ENCODE measurements at regions not wholly inside any gene's neighbourhood (a gene's known extent, or its start where the extent isn't known, plus 50 kb on each side); places are given as distances from the start of the nearest gene placed in this dataset.

- Histone ChIP-seq H3K79me2 (ENCODE audit: control insufficient read depth in 1 of 2, insufficient read depth in 2 of 2, low read length in 2 of 2) (no peaks in the 10 kb centered on the region), H3K4ac (replicated peaks; ENCODE audit: insufficient read length, low read depth, low read length) (no peak overlapping the region), H2AK5ac (ENCODE audit: low read depth, low read length) (no peak overlapping the region), H3K27me3 (replicated peaks in 1 of 4; ENCODE audit: control insufficient read depth in 3 of 4, extremely low read depth in 1 of 4, insufficient read depth in 3 of 4, low read length in 3 of 4) (no peaks in the 10 kb centered on the region), H4K20me1 (replicated peaks in 1 of 2; ENCODE audit: control insufficient read depth in 1 of 2, insufficient read depth in 2 of 2, low read length in 2 of 2) (no peaks in the 10 kb centered on the region), H3K9me3 (ENCODE audit: insufficient read depth in 2 of 2, low read depth in 1 of 2, low read length in 1 of 2) (no peaks in the 10 kb centered on the region), H3K18ac (ENCODE audit: extremely low read depth, low read length) (no peak overlapping the region), H4K5ac (ENCODE audit: insufficient read length, low read depth, low read length) (no peak overlapping the region), H2BK20ac (ENCODE audit: low read length) (no peak overlapping the region), H2BK15ac (ENCODE audit: low read length) (no peak overlapping the region), H2AFZ (ENCODE audit: low read length) (no peak overlapping the region), H3K4me2 (ENCODE audit: insufficient read depth in 1 of 2, low read depth in 2 of 2, low read length in 2 of 2) (no peak overlapping the region), H3K14ac (ENCODE audit: insufficient read length) (no peak overlapping the region), H4K8ac (ENCODE audit: extremely low read depth, insufficient read depth, low read length) (no peak overlapping the region), H3K4me3 (ENCODE audit: extremely low read depth in 1 of 4, insufficient read depth in 2 of 4, low read depth in 3 of 4, low read length in 4 of 4) (no peak overlapping the region), H3K4me1 (replicated peaks in 1 of 4; ENCODE audit: control insufficient read depth in 3 of 4, insufficient read depth in 4 of 4, low read length in 3 of 4) (peaks cover 0 to 5% (median 4%) of the 10 kb centered on the region in 4 experiments; a peak in 5 of 7 replicates), H3K9ac (replicated peaks in 1 of 4; ENCODE audit: extremely low read depth in 1 of 4, low read depth in 3 of 4, low read length in 3 of 4) (no peak overlapping the region), H2BK12ac (ENCODE audit: low read depth, low read length) (no peak overlapping the region), H3K56ac (replicated peaks; ENCODE audit: insufficient read length, low read depth, low read length) (no peak overlapping the region), H3K79me1 (ENCODE audit: low read depth, low read length) (no peaks in the 10 kb centered on the region), H3K27ac (ENCODE audit: low read depth, low read length) (no peak overlapping the region), H2BK5ac (ENCODE audit: low read depth, low read length) (no peak overlapping the region), H2BK120ac (replicated peaks; ENCODE audit: low read depth, low read length) (no peak overlapping the region), H3K36me3 (ENCODE audit: control insufficient read depth in 2 of 4, insufficient read depth in 4 of 4, low read length in 3 of 4) (no peaks in the 10 kb centered on the region), H4K91ac (replicated peaks; ENCODE audit: insufficient read length, low read length) (peak overlapping the region; percentile 26), H3K23me2 (ENCODE audit: low read depth, low read length) (no peaks in the 10 kb centered on the region), H3K23ac (ENCODE audit: insufficient read length) (no peak overlapping the region)
- DNase-seq (ENCODE audit: low read depth in 1 of 2, low spot score in 2 of 2) (no peak), FAIRE-seq (no peak)
- no peak for TF ChIP-seq GTF2F1 (IDR thresholded peaks at IDR 0.05; ENCODE audit: borderline replicate concordance, low read depth, low read length)
- 77% methylated on average over 2 of the region's 2 CpGs; no CpG with 5 or more reads in 1 of the 2 experiments for WGBS, 2 experiments (ENCODE audit: extremely low coverage in 1 of 2, insufficient coverage in 1 of 2, insufficient read length in 1 of 2, insufficient replicate concordance in 2 of 2, low coverage in 1 of 2, low lambda C conversion rate in 2 of 2, missing lambda C conversion rate in 1 of 2)
- CTCF ChIA-PET (ENCODE audit: partially characterized antibody): interaction anchor here (1.3 kb wide), 1 partner anchor 49 kb away, joined by 3 read pairs; no protein-coding TSS in a partner anchor
- POLR2A ChIA-PET (ENCODE audit: partially characterized antibody): interaction anchor here (0.8 kb wide), 1 partner anchor 12 kb away, joined by 3 read pairs; no protein-coding TSS in a partner anchor
Measured at GRCh38 chr6:47168180-47168579, 126.0 kb upstream of the ADGRF1 start.
